GM21576 (cell line): ENCODE measurements at regions not wholly inside any gene's neighbourhood (a gene's known extent, or its start where the extent isn't known, plus 50 kb on each side); places are given as distances from the start of the nearest gene placed in this dataset.

ENCODE experiments used
- ATAC-seq: cut with Tn5 transposase; IDR thresholded peaks from one replicate; pipeline ENCODE4 v1.9.1; 2021; ENCODE audit warnings: mild to moderate bottlenecking, moderate library complexity; ENCODE audit not compliant: unreplicated experiment

DNA sequence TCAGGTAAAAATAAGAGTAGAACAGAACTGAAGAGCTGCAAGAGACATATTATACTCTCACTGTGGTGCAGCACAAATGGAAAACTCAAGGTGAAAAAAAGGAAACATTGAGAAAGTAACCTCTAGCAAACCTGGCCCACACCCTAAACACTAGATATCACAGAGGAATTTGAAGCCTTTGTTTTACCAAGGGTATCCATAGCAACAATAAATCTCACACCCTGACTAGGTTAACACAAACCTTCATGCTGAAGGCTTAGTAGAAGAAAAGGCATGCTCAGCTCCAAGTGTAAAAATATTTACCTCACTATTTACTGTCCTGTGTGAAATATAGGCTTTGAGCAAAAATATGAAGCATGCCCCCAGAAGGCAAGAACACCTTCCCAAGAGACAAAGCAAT lies 61.9 kb upstream of the TAB3 start:
- no peak for ATAC-seq

DNA sequence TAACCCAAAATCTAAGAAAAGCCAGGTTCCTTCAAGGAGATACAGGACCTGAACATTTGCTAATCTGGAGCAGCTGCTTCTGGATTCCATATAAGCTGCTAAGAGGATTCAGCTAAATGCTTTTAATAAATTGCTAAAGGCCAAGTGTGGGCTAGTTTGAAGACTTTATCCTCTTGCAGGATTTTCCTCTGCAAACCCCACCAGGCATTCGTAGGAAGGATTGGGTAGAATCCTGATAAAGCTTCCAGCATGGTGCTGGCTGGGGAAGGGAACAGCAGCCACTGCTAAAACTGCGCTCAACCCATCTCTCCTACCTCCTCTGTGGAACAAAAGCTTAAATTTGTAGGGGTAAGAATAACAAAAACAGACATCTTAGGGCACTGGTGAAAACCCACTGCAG lies 61.3 kb upstream of the TAB3 start:
- ATAC-seq, result no peak

DNA sequence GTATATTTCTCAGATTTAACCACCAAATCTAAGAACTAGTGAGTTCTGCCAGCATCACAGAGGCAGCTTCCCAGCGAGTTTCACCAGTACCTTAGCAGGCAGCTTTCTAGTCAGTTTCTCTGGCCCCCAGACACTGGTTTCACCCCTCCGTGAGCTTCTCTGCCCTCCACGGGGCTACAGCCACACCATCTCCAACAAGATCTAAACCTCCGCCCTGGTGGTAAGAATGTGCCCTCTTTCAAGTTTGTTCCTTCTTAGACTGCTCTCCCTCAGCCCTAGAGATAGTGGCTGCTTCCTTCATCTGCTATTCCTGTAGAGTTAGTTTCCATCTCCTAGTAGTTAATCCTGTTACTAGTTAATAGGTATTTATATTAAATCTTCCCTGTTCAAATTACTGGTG lies 60.5 kb upstream of the TAB3 start:
- no peak for ATAC-seq

- ATAC-seq, result no peak
Measured at GRCh38 chrX:30948626-30949025, 59.6 kb upstream of the TAB3 start.

DNA sequence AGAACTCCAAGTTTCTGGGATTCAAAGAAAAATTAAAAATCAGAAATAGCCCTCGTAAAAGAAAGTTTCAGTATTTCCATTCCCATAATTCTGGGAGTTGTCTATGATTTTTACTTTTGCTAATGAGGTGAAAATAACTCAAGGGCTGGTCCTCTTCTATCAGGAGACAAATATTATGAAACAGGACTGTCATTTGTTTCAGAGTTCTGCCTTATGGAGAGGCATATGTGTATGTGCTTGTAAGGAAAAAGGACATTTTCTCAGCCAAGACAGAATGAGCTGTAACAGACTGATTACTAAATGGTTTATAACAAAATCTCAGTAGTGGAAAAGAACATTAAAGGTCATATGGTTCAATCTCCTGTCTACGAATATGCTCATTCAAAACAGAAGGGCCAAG lies 59.0 kb upstream of the TAB3 start:
- ATAC-seq, result no peak

DNA sequence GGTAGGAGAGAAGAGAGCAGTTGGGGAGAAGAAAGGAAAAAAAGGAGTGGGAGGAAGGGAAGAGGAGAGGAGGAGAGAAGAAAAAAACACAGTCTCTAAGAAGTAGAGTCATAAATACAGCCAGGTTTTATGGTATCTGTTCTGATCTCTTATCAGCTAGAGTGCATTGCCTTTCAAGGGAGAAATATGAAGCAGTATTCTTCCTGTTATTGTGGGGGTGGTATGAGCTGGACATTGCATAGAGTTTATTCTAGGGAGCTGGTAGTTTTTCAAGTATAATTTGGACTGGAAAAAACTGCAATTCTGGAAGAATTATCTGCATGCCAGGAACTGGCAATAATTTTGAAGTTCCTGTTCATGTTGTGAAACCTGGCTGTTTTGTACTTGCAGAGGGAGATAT lies 54.9 kb upstream of the TAB3 start:
- no peak for ATAC-seq

- ATAC-seq, result no peak
Measured at GRCh38 chrX:30941898-30942297, 52.8 kb upstream of the TAB3 start.

DNA sequence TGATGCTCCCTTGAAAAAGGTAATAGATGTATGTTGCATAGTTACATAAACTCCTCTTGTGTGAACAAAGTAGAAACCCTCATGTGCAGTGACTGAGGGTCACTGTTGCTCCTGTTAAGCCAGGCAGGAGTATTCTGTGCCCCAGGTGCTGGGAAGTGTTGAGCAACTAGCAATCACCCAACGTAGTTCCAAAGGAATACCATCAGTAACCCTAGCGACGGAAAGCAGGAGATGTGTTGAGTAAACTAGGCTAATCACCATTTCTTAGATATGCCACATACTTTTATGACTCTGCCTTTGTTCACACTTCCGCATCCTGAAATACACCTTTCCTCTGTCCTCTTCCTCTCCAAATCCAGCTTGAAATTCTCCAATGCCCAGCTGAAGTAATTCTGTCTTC lies 50.9 kb upstream of the TAB3 start:
- ATAC-seq, result no peak
